ENCODE measurements at regions not wholly inside any gene's neighbourhood (a gene's known extent, or its start where the extent isn't known, plus 50 kb on each side); places are given as distances from the start of the nearest gene placed in this dataset.

GRCh38 chr5:12703254-12703653 lies 799.0 kb upstream of the CTNND2 start (continued):
- TF ChIP-seq POLR2AphosphoS5 (IDR thresholded peaks at IDR 0.05; ENCODE audit: low read depth) (no peak), NANOG (IDR thresholded peaks at IDR 0.05; ENCODE audit: borderline replicate concordance) (no peak), ZNF114 (CRISPR knock-in tag; IDR thresholded peaks at IDR 0.05) (no peak), EZH2phosphoT487 (IDR thresholded peaks at IDR 0.05; ENCODE audit: unreplicated experiment) (no peak), ZNF331 (CRISPR knock-in tag; IDR thresholded peaks at IDR 0.05; ENCODE audit: low read depth) (no peak), STAT1 (IDR thresholded peaks at IDR 0.05; ENCODE audit: unreplicated experiment) (no peak), CREB1 (CRISPR knock-in tag; IDR thresholded peaks at IDR 0.05; ENCODE audit: low read depth) (no peak), REST (IDR thresholded peaks at IDR 0.05; ENCODE audit: unreplicated experiment) (no peak), ETS1 (IDR thresholded peaks at IDR 0.05) (no peak), JUNB (IDR thresholded peaks at IDR 0.05; ENCODE audit: unreplicated experiment) (no peak)

- Mint-ChIP-seq H3K27me3 (ENCODE audit: insufficient read depth, low read depth, poor library complexity) (peaks cover 4% of the 10 kb centered on the region), H3K9me3 (no peaks in the 10 kb centered on the region), H3K36me3 (ENCODE audit: low read depth) (no peaks in the 10 kb centered on the region), H3K4me3 (no peak overlapping the region), H3K27ac (no peak overlapping the region), H3K4me1 (peaks cover 5% of the 10 kb centered on the region)
- Histone ChIP-seq H3K79me2 (replicated peaks; ENCODE audit: insufficient read depth) (no peaks in the 10 kb centered on the region), H4K20me1 (replicated peaks; ENCODE audit: insufficient read depth) (no peaks in the 10 kb centered on the region), H2AFZ (no peak overlapping the region), H3F3A (replicated peaks; ENCODE audit: low read depth) (no peaks in the 10 kb centered on the region), H3K9me2 (ENCODE audit: insufficient read depth) (no peaks in the 10 kb centered on the region), H3K27me3 (ENCODE audit: insufficient read depth) (no peaks in the 10 kb centered on the region), H3K4me1 (ENCODE audit: insufficient read depth) (peaks cover 8% of the 10 kb centered on the region; the same call in 1 of the 2 replicates), H3K36me3 (ENCODE audit: insufficient read depth) (no peaks in the 10 kb centered on the region), H3K27ac (ENCODE audit: low read depth) (no peak overlapping the region), H3K4me3 (no peak overlapping the region), H3K4me2 (no peak overlapping the region)
- ATAC-seq (no peak), DNase-seq (ENCODE audit: low spot score) (no peak)
- TF ChIP-seq POLR2AphosphoS5 (IDR thresholded peaks at IDR 0.05; ENCODE audit: low read depth), result no peak
- no peak for TF ChIP-seq REST (IDR thresholded peaks at IDR 0.05; ENCODE audit: unreplicated experiment)
- TF ChIP-seq EZH2phosphoT487 (IDR thresholded peaks at IDR 0.05; ENCODE audit: unreplicated experiment), result no peak
- TF ChIP-seq CTCF (conservative IDR thresholded peaks at IDR 0.05; ENCODE audit: low read depth in 2 of 2), result no peak
- TF ChIP-seq EZH2 (IDR thresholded peaks at IDR 0.05; ENCODE audit: low read depth, unreplicated experiment), result no peak
- TF ChIP-seq ZNF114 (CRISPR knock-in tag; IDR thresholded peaks at IDR 0.05), result no peak
- no peak for TF ChIP-seq CREB1 (CRISPR knock-in tag; IDR thresholded peaks at IDR 0.05; ENCODE audit: low read depth)
Observed at GRCh38 chr5:12695651-12696050, 791.4 kb upstream of the CTNND2 start.

All from GM23338 (cell line).